NCI-H2029 (cell line): ENCODE measurements at regions not wholly inside any gene's neighbourhood (a gene's known extent, or its start where the extent isn't known, plus 50 kb on each side); places are given as distances from the start of the nearest gene placed in this dataset.

Experiments used
- DNase-seq: peaks from one replicate; lab custom pipeline; 2025; lab: John Stamatoyannopoulos, UW

DNA sequence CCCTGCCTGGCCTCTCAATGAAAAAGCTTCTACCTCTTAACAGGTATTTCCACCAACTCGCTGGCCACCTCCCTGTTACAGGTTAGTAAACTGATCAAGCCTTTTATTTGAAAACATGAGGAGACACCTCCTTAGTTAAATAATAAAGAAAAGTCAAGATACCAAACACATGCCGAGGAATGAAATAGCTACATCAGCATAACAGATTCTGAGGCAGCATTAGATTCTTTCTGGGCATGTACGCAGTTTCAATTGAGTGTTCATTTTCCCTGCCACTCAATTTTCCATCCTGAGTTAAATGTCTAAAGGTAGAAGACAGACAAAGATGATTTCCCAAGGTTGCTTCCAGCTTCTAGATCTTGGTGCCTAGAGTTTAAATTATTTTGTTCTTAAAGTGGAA is 250.5 kb upstream of the LRTM1 start:
- no peak for DNase-seq

DNA sequence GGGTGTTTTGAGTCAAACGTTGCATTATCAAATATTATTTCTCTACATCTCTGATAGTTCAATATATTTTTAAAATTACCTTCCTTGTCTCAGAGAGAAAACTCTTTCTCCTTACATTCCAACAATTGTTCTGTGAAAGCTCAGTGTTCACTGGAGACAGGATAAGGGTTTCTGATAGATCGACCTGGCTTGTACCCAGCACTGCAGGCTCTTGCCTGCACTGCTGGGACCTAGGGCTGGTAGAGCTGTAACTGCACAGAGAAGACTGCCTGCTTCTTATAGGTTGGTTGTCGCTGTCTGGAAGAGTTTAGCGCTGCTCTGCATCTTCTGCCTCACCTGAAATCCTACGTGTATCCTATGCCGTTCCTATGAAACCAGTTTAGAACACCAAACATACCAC is 249.9 kb upstream of the LRTM1 start:
- no peak for DNase-seq

DNA sequence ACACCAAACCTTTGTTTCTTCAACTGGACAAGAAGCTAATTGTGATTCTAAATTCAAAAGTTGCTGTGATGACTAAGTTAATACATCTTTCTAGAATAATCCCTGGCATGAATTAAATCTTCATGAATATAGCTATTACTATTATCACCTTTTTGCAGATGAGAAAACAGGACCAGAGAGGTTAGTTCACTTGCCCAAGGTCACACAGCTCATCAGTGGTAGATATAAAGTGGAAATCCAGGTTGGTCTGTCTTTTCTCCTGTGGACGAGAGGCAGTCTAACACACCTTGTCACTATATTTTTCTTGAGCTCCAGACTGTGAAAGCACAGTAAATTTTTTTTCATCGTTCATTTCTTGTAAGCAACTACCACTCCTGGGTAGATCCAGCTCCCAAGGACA is 247.6 kb upstream of the LRTM1 start:
- no peak for DNase-seq

DNA sequence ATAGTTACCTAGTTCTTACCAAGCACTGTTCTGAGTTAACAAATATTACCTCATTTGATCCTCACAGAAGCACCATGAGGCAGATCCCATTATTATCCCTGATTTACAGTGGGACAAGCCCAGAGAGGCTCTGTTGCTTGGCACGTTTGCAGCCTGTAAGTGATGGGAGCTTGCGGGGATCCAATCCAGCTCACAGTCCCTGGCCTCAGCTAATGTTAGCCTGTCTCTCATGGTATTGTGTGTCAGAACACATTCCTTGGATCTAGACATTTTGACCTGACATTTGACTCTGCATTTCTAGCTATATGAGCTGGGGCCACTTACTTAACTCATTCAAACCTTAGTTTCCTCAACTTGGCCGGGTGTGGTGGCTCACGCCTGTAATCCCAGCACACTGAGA is 246.9 kb upstream of the LRTM1 start:
- DNase-seq: no peak

DNA sequence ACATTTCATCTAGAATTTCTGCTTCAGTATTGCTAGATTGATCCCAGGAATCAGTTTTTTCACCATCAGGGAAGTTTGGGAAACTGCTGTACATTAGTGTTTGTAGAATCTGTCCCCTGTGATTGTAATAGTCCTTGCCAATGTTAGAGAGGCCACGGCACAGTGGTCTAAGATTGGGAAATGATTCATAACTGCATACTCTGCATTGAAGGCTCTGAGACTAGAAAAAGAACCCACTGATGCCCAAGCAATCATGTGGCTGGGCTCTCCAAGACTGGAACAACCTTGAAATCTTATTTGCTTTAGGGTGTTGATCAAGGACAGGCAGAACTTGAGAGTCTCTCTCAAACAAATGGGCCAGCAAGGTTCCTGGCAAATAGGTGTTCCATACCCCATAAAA is 245.6 kb upstream of the LRTM1 start:
- DNase-seq: no peak

DNA sequence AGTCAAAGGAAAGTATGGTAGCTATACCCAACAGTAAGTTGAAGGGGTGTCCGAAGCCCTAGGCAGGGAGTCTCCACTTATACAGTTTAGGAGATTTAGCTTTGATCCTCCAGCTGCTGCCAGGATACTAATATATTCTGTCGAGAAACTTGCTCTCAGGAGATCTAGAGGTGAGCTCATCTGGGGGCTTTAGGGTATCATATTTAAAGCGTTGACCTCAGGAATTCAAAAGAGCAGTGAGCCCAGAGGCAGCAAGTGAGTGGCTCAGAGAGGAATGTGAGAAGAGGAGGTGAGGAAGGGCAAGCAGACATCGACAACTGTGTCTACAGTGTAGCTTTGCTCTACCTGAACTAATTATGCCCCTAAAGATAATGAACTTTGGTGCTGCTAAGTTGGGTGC is 245.1 kb upstream of the LRTM1 start:
- DNase-seq: no peak

DNA sequence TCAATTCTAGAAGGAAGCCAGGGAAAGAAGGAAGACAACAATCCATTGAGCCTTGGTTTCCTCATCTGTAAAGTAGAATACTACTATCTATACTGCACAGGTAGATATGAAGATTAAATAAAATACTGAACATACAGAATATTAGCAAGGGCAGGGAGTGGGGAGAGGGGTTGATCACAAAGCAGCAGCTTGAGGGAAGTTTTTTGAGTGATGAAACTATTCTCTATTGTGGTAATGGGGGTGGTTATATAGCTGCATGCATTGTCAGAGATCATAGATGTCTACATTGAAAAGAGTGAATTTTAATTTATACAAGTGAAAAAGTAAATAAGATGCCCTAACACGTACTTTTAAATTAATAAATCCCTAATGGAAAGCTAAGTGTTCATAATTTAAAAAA is 242.6 kb upstream of the LRTM1 start:
- DNase-seq: no peak

DNA sequence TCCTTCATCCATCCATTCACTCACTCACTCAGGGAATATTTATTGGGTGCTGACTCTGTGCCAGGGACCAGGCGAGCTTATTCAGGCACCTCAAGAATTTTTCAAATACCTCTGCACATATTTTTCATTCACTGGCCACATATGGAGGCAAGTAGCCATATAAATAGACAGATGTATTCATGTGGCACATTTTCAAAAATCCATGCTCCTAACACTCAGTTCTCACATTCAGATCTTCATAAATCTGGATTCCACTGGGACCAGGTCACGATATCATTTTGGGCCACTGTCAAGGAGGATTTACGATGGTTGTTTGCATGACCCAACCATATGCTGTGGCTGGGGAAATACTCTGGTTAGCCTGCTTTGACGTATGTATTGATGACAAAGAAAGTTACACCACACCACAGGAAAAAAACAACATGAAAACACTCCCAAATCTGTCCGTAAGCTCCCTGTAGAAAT is 241.8 kb upstream of the LRTM1 start:
- no peak for DNase-seq

DNA sequence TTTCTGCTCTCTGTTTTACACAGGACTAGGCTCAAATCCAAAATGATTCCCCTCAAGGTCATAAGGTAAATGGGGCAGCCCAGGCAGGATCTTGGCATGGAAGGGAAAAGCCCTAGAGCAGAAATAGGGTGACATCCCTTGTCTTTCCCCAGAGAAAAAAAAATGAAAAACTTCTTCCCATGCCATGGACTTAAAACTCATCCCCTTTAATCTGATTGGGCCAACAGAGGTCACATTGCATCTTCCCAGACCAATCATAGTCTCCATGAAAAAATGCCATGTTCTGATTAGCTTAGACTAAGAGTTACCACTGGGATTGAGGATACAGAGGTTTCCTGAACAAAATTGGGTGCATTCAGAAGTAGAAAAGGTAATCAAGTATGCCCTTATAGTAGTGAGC is 241.3 kb upstream of the LRTM1 start:
- DNase-seq: no peak

DNA sequence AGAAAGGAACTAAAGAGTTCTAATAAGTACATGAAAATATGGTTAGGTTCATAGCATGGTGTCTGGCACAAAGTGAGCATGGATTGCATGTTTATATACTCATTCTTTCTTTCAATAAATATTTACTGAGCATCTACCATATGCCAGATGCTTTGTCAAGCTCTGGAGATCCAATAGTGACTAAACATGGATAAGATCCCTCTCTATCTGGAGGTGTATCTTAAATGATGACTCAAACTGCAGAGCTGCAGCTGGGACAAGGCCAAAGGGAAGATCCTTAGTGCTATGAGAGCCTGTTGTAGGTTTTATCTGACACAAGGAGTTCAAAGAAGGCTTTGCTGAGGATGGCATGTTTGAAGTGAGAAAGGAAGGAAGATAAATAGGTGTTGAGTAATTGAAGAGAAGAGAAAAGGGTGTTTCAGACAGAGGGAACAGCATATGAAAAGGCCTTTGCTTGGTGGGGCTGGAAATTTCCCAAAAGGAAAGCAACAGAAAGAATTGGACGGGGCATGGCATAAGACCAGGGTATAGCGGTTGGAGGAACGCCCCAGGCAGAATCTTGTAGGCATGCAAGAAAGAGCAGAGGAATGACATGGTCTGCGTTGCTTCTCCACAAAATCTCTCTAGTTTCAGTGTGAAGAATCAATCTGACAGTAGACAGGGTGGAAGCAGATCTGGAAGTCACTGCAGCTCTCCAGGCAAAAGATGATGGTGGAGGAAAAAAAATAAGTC is 239.9 kb upstream of the LRTM1 start:
- peak; percentile 0 for DNase-seq

DNA sequence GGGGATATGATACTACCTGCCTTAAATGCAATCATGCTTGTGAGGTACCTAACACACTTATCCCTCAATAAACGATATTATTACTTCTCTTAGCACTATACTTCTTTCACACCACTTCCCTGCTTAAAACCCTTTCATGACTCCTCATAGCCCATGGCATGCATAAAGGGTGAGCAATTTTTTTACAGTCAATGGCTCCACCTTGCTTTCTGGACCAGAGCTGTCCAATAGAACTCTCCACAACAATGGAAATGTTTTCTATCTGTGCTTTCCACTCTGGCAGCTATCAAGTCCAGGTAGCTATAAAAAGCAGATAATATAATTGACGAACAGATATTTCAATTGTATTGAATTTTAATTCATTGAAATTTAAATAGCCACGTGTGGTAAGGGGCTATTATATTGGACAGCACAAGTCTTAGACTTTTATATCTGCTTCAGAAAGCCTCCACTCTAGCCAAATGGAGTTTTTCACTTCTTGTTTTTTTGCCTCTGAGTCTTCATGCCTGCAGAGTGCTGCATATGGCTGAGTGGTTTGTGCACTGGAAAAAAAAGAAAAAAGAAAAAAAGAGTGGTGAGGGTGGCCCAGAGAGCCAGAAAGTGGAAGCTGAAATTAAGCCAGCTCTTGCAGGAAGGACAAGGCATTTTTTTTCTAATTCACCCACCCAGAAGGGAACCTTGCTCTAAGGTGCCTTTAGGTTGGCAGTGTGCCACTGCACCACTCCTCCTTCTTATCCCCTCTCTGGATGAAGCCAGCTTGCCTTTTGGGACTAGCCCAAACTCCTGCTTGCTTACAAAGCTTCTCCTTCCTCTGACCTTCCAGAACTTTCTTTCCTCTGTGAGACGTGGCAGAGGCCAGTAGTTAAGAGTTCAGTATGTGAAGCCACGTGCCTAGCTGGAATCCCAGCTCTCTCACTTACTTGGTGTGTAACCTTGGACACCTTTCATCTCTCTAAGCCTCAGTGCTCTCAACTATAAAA is 239.0 kb upstream of the LRTM1 start:
- peak; percentile 29 for DNase-seq

DNA sequence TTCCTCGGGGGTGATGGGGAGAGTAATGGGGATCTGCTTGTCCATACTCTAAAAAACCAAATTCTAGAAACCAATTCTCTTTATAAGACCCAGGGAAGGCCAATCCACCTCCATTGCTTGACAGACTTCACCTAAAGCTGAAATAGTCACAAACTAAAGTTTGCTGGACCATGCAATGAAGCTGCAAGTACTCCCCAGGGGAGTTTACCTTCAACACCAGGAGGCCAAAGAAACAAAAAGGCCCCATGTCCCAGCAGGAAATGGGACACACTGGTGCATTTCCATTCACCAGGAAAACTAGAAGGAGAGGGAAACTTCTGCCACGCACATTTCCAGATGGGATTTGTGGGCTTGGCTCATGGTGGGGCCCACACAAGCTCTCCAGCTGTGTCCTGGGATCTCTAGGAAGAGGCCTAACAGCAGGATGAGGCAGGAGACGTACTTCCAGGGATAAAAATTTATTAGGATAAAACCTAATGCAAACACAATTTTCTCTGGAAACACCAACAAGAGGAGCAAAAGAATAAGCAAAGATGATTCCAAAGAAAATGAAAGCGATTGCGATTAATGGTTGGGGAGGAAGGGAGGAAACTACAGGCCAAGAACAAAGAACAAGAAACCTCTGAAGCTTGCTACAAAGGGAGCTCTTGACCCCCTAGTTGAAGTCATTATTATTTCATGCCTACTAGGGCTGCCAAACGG is 238.0 kb upstream of the LRTM1 start:
- no peak for DNase-seq

DNA sequence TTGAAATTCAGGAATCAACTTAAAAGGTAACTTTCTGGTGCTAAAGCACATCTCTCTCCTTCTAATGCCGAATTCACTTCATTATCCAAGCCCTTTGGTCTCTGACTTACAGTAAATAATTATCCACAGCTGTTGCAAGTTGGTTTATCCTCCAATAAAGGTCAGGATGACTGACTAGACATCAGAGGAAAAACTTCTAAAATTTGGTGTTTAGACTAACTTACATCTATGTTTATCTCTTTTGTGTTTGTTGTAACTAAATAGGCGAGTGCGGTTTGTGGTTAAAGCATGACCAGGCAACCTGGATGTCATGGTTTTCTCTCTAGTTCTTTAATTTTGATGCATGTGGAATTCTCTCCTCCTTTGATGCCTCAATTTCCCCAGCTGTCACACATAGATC is 237.4 kb upstream of the LRTM1 start:
- DNase-seq: no peak

DNA sequence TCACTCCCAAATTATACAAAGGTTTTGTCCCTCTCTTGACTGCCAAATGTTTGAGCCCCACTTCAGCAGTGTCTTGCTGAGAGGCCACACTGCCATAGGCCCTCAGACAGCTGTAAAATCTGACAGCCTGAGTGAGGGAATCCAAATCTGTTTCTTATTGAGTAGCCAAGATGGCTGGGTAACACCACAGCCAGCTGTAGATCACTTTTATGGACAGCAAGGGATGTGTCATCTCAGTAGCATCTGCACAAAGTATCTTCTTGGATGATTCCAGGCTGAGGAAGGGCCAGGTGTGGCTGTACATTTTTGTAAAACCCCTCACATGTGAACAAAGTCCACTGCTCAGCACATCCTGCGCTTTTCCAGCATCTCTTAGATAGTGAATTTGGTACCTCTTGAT is 237.0 kb upstream of the LRTM1 start:
- no peak for DNase-seq

DNA sequence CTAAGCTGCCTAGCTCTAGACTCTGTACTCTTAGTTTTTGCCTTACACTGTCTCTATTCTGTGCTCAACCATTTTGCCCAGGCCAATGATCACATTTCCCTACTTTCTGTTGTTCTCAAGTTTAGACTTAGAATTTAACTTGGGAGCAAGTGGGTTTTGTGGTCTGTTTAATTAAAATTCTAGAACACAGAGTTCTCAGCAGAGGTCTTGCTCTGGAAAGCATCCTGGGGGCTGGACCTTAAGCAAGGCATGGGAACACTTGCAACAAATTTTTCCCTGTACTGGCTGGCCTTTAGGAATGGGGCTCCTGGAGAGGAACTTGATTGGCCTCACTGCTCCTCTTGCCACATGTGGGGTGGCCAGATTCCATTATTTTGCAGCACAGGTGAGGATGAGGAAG is 236.3 kb upstream of the LRTM1 start:
- no peak for DNase-seq

DNA sequence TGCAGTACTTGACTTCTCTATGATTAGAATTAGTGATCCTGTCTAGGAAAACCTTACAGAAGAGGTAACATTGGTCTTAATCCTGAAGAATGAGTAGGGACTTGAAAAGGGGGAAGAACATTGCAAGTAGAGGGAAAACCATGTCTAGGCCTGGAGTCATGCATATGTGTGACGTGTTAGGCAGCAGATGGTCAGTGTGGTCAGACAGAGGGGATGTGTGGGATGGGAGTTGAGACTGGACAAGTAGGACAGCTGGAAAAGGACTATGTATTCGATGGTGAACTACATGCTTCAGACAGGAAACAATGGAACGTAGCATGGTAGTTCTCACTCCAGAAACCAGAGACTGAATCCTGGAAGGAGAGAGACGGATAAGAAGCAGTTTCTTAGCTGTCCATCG is 235.6 kb upstream of the LRTM1 start:
- no peak for DNase-seq

DNA sequence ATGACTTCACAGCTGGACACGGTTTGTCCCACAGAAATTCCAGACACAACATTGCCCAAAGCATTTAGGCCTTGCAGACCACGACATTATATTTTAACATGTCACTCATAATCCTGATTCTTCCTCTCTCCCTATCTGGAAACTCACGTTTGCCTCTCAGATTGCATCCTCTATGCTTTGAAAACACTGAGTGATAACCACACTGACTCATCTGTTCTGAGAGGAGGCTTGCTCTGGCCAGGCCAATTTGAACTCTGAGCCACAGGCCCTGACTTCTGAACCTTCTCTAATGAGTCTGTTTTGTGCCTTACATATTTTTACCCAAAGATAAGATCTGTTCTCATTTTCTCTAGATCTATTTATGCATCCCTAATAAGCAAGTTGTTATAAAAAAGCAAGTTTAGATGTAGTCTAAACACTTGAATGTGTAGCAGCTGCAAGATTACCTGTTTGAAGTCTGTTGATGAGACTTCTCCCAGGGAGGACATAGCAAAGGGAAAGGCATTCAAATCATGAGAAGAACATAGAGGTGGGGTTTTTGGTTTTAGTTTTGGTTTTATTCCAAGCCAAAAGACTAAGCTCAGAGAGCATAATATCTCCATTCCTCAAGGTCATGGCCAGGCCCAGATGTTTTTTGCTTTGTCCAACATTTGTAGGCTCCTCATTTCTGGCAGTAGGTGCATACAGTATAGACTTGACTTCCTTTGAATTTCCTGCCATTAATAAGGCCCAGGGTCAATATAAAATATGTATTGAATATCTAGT is 234.4 kb upstream of the LRTM1 start:
- no peak for DNase-seq

DNA sequence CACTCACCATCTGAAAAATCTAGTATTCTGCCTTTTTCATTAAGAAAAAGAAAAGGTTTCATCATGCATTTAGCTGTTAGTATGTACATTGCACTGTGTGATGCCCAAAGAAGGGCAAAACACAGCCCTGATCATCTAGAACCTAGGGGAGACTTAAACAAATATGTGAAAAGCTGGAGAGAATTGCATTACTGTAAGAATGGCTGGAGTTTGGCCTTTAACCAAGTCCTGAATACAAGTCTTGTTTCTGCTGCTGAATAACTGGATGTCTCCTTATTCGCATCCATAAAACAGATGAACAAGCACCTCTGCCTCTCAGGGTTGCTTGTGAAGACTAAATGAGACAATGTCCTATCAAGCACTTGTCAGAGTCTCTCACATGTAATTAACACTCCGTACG is 233.4 kb upstream of the LRTM1 start:
- DNase-seq: no peak

DNA sequence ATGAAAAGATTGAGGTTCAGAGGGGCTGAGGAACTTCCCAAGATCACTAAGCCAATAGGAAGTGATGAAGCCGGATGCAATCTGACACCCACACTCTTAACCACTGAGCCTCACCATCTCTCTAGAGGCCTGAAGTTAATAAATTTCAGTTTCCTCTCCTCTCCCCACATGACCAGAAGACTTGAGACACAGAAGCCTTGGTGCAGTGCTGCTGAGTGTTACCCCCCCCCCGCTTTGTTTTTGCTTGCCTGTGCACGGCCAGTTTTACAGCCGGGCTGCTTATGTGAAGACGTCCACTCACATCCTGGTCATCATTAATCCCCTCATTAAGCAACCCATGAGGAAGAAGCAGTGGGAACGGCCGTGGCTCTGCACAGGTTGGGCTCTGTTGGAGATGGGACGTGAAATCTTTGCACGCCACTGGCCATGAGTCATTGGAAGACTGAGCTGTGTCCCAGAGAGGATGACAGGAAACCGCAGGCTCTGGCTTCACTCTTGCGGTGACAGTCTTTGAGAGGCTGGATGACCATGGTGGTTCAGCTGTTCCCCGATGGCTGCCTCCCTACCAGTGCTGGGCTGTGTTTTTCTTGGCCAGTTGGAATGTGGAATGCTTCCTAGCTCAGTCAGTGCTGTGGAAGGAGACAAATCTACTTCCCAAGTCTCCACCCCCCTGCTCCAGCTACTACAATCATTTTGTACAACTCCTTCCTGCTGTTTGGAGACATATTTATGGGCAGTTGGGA is 232.6 kb upstream of the LRTM1 start:
- no peak for DNase-seq

DNA sequence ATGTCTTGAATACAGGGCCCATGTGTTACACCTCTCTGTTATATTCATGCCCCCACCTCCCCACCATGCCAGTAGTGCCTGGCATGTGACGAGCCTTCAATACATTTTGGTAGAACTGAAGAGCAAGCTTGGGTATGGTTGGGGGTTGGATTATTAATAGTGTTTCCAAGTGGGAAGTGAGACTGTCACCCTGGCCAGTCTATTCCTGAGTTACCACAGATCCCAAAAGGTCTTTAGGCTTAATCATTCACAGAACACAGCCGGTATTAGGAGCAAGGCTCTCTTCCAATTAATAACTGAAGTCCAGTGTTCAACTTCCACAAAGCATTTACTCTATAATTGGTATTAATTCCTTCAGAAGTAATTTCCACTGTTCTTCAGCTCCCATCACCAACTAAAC is 231.9 kb upstream of the LRTM1 start:
- DNase-seq: no peak

DNA sequence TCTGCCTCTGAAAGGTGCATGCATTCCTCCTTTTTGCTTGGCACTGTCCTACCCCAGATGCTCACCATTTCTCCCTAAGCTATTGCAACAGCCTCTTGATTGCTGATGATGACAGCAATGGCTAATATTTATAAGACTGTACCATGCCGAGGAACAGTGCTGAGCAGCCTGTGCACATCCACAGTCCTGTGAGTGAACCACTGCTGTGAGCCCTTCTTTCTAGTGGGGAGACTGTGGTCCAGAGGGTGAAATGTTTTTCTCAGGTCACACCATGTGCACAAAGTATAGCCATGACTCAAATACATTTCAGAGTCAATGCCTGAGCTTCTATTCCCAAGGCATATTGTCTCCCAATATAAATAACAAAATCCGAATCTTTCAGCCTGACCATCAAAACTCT is 231.2 kb upstream of the LRTM1 start:
- DNase-seq: no peak
